WTC11 (cell line): ENCODE measurements at regions not wholly inside any gene's neighbourhood (a gene's known extent, or its start where the extent isn't known, plus 50 kb on each side); places are given as distances from the start of the nearest gene placed in this dataset.

Experiments used
- ATAC-seq: fragments of 200-7000 bp; cut with Tn5 transposase; 2 replicates; pipeline ENCODE4 v1.10.0; 2021; ENCODE audit warnings: mild to moderate bottlenecking, moderate library complexity
- CTCF ChIA-PET: fragments of 300-600 bp; sonication (Branson Sonifier 250); formaldehyde crosslinking; loops from one replicate; lab custom pipeline; 2021; ENCODE audit warnings: antibody characterized with exemption; lab: Charles Lee
- POLR2A ChIA-PET: fragments of 350-600 bp; sonication (Branson Sonifier 250); formaldehyde crosslinking; loops from one replicate; lab custom pipeline; 2021; ENCODE audit warnings: antibody characterized with exemption; lab: Charles Lee
- DNase-seq: peaks from one replicate; pipeline ENCODE4 v3.0.0; 2021; ENCODE audit warnings: low spot score
- H3K27ac Mint-ChIP-seq: 2 replicates; pipeline ENCODE4 v1.8.0; 2021; ENCODE audit warnings: mixed read lengths
- H3K27me3 Mint-ChIP-seq: 2 replicates; pipeline ENCODE4 v1.8.0; 2021; ENCODE audit warnings: low read depth, mild to moderate bottlenecking, moderate library complexity, mixed read lengths
- H3K36me3 Mint-ChIP-seq: 2 replicates; pipeline ENCODE4 v1.8.0; 2021; ENCODE audit warnings: mixed read lengths
- H3K4me1 Mint-ChIP-seq: 2 replicates; pipeline ENCODE4 v1.8.0; 2022; ENCODE audit warnings: mixed read lengths
- H3K4me3 Mint-ChIP-seq: 2 replicates; pipeline ENCODE4 v1.8.0; 2021; ENCODE audit warnings: mild to moderate bottlenecking, moderate library complexity, mixed read lengths
- H3K9me3 Mint-ChIP-seq: 2 replicates; pipeline ENCODE4 v1.8.0; 2021; ENCODE audit warnings: mixed read lengths
- CBFB ChIP-seq: sonication (generic); formaldehyde crosslinking; IDR thresholded peaks from 2 replicates; pipeline ENCODE4 v1.8.1; 2022; ENCODE audit warnings: mild to moderate bottlenecking, low read depth, missing genetic modification reagents
- E2F4 ChIP-seq: sonication (generic); formaldehyde crosslinking; IDR thresholded peaks from 2 replicates; pipeline ENCODE4 v1.8.1; 2022; ENCODE audit warnings: low read depth, mild to moderate bottlenecking, moderate library complexity, missing genetic modification reagents, borderline replicate concordance
- GABPB1 ChIP-seq: sonication (generic); formaldehyde crosslinking; IDR thresholded peaks from 2 replicates; pipeline ENCODE4 v1.8.1; 2023; ENCODE audit warnings: mild to moderate bottlenecking, missing genetic modification reagents
- GTF2I ChIP-seq: fragments of 250-450 bp; sonication (Bioruptor Pico); conservative IDR thresholded peaks from 2 replicates; pipeline ENCODE4 v1.4.0; 2021; ENCODE audit warnings: mild to moderate bottlenecking
- KAT7 ChIP-seq: sonication (generic); formaldehyde crosslinking; IDR thresholded peaks from 2 replicates; pipeline ENCODE4 v1.8.1; 2023; ENCODE audit warnings: missing genetic modification reagents, mild to moderate bottlenecking, borderline replicate concordance
- MLX ChIP-seq: sonication (generic); formaldehyde crosslinking; IDR thresholded peaks from 2 replicates; pipeline ENCODE4 v1.8.1; 2023; ENCODE audit warnings: mild to moderate bottlenecking, missing genetic modification reagents, moderate library complexity
- NFYB ChIP-seq: sonication (generic); formaldehyde crosslinking; conservative IDR thresholded peaks from 2 replicates; pipeline ENCODE4 v1.8.0; 2022; ENCODE audit warnings: low read depth, missing genetic modification reagents
- ZNF396 ChIP-seq: fragments of 250-450 bp; sonication (Bioruptor Pico); IDR thresholded peaks from 2 replicates; pipeline ENCODE4 v1.8.0; 2021; ENCODE audit warnings: mild to moderate bottlenecking, moderate library complexity, borderline replicate concordance
- ZNF425 ChIP-seq: fragments of 250-450 bp; sonication (Bioruptor Pico); conservative IDR thresholded peaks from 2 replicates; pipeline ENCODE4 v1.9.0; 2021; ENCODE audit warnings: mild to moderate bottlenecking
- ZNF671 ChIP-seq: fragments of 250-450 bp; sonication (Bioruptor Pico); IDR thresholded peaks from 2 replicates; pipeline ENCODE4 v1.8.0; 2021; ENCODE audit warnings: mild to moderate bottlenecking
- TF ChIP-seq, protein P1 (sequence below): fragments of 250-450 bp; sonication (Bioruptor Pico); IDR thresholded peaks from 2 replicates; pipeline ENCODE4 v1.9.0; 2021; ENCODE audit warnings: mild to moderate bottlenecking
- TF ChIP-seq, protein P2 (sequence below): sonication (generic); formaldehyde crosslinking; IDR thresholded peaks from 2 replicates; pipeline ENCODE4 v1.8.1; 2022; ENCODE audit warnings: mild to moderate bottlenecking, moderate library complexity, missing genetic modification reagents
- TF ChIP-seq, protein P3 (sequence below): sonication (generic); formaldehyde crosslinking; IDR thresholded peaks from 2 replicates; pipeline ENCODE4 v1.8.1; 2023; ENCODE audit warnings: mild to moderate bottlenecking, moderate library complexity, missing genetic modification reagents

- Mint-ChIP-seq H3K4me1 (peaks cover 17% of the 10 kb centered on the region), H3K4me3 (no peak overlapping the region), H3K36me3 (no peaks in the 10 kb centered on the region), H3K9me3 (peaks cover 6% of the 10 kb centered on the region), H3K27me3 (no peaks in the 10 kb centered on the region; the same call in none of the 2 replicates), H3K27ac (no peak overlapping the region)
- CTCF ChIA-PET = no interaction called here
- TF ChIP-seq NFYB (CRISPR knock-in tag) = no peak
- ATAC-seq (no peak), DNase-seq (no peak)
- POLR2A ChIA-PET = no interaction called here
These were observed 294.4 kb downstream of the BAMBI start for GRCh38 chr10:28971764-28972163.

GRCh38 chr10:28973309-28973972, 296.1 kb downstream of the BAMBI start:
- TF ChIP-seq MLX (no peak), GABPB1 (CRISPR knock-in tag) (peak; percentile 57; the same call in 1 of the 2 replicates)
- Mint-ChIP-seq H3K9me3 (peaks cover 12% of the 10 kb centered on the region), H3K27me3 (peaks cover 4% of the 10 kb centered on the region), H3K27ac (no peak overlapping the region), H3K36me3 (peaks cover 3% of the 10 kb centered on the region; the same call in 1 of the 2 replicates), H3K4me1 (peaks cover 17% of the 10 kb centered on the region), H3K4me3 (no peak overlapping the region)
- ChIA-PET CTCF (interaction anchor here (1.5 to 1.8 kb wide), 2 partner anchors 18 to 34 kb away, joined by 7 read pairs; no protein-coding TSS in a partner anchor), POLR2A (no interaction called here)
- DNase-seq = no peak
- no peak for ATAC-seq

DNA sequence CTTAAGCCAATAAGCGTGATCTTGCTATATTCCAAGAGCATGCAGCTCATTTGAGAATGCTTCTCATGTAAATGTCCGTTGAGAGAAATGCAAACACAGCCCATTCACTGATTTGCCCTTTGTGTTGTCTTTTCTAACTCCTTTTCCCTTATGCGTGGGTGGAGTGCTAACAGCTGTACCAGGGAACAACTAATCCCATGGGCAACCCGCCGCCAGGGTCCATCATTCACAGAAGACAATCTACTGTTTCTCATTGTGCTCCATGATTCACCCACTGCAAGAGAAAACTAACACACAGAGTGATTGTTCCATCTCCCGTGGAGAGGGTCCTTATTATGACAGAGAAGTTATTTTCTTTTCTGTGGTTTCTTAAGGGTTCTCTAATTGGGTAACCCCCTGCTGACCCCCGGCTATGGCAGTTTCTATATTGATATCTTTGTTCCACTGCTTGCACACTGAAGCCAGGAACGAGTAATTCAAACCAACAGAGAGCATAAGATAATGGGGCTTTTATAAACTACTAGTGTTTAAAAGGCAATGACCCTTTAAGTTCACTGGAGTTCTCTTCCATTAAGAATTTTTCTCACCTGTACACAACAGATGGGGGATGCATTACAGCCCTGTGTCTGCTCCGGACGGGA, 298.7 kb downstream of the BAMBI start:
- ATAC-seq = peak; percentile 28; the same call in 1 of the 2 replicates
- Mint-ChIP-seq H3K4me3 (no peak overlapping the region), H3K27ac (no peak overlapping the region), H3K27me3 (peaks cover 4% of the 10 kb centered on the region), H3K4me1 (peaks cover 17% of the 10 kb centered on the region), H3K36me3 (peaks cover 3% of the 10 kb centered on the region; the same call in 1 of the 2 replicates), H3K9me3 (peaks cover 12% of the 10 kb centered on the region)
- CTCF ChIA-PET = interaction anchor here (0.7 kb wide), 1 partner anchor 312 kb away, joined by 3 read pairs; no protein-coding TSS in a partner anchor
- DNase-seq = no peak
- POLR2A ChIA-PET = no interaction called here
- TF ChIP-seq, protein P1, sequence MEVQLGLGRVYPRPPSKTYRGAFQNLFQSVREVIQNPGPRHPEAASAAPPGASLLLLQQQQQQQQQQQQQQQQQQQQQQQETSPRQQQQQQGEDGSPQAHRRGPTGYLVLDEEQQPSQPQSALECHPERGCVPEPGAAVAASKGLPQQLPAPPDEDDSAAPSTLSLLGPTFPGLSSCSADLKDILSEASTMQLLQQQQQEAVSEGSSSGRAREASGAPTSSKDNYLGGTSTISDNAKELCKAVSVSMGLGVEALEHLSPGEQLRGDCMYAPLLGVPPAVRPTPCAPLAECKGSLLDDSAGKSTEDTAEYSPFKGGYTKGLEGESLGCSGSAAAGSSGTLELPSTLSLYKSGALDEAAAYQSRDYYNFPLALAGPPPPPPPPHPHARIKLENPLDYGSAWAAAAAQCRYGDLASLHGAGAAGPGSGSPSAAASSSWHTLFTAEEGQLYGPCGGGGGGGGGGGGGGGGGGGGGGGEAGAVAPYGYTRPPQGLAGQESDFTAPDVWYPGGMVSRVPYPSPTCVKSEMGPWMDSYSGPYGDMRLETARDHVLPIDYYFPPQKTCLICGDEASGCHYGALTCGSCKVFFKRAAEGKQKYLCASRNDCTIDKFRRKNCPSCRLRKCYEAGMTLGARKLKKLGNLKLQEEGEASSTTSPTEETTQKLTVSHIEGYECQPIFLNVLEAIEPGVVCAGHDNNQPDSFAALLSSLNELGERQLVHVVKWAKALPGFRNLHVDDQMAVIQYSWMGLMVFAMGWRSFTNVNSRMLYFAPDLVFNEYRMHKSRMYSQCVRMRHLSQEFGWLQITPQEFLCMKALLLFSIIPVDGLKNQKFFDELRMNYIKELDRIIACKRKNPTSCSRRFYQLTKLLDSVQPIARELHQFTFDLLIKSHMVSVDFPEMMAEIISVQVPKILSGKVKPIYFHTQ (CRISPR knock-in tag) = no peak
- TF ChIP-seq ZNF671 (CRISPR knock-in tag) (no peak), ZNF396 (CRISPR knock-in tag) (no peak), GTF2I (CRISPR knock-in tag) (no peak), KAT7 (CRISPR knock-in tag) (no peak)
- TF ChIP-seq, protein P2, sequence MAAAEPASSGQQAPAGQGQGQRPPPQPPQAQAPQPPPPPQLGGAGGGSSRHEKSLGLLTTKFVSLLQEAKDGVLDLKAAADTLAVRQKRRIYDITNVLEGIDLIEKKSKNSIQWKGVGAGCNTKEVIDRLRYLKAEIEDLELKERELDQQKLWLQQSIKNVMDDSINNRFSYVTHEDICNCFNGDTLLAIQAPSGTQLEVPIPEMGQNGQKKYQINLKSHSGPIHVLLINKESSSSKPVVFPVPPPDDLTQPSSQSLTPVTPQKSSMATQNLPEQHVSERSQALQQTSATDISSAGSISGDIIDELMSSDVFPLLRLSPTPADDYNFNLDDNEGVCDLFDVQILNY (CRISPR knock-in tag) = no peak

DNA sequence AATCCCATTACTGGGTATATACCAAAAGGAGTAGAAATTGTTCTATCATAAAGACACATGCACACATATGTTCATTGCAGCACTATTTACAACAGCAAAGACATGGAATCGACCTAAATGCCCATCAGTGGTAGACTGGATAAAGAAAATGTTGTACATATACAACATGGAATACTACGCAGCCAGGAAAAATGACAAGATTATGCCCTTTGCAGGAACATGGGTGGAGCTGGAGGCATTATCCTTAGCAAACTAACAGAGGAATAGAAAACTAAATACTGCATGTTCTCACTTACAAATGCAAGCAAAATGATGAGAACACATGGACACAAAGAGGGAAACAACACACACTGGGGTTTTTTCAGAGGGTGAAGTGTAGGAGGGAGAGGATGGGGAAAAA, 300.2 kb downstream of the BAMBI start:
- Mint-ChIP-seq H3K9me3 (peaks cover 12% of the 10 kb centered on the region), H3K27ac (no peak overlapping the region), H3K27me3 (peaks cover 4% of the 10 kb centered on the region), H3K4me3 (no peak overlapping the region), H3K4me1 (peaks cover 16% of the 10 kb centered on the region), H3K36me3 (peaks cover 3% of the 10 kb centered on the region; the same call in 1 of the 2 replicates)
- POLR2A ChIA-PET = no interaction called here
- ATAC-seq (no peak), DNase-seq (no peak)
- CTCF ChIA-PET = interaction anchor here (0.8 kb wide), 1 partner anchor 314 kb away, joined by 4 read pairs; no protein-coding TSS in a partner anchor
- TF ChIP-seq ZNF425 = no peak
- TF ChIP-seq, protein P3, sequence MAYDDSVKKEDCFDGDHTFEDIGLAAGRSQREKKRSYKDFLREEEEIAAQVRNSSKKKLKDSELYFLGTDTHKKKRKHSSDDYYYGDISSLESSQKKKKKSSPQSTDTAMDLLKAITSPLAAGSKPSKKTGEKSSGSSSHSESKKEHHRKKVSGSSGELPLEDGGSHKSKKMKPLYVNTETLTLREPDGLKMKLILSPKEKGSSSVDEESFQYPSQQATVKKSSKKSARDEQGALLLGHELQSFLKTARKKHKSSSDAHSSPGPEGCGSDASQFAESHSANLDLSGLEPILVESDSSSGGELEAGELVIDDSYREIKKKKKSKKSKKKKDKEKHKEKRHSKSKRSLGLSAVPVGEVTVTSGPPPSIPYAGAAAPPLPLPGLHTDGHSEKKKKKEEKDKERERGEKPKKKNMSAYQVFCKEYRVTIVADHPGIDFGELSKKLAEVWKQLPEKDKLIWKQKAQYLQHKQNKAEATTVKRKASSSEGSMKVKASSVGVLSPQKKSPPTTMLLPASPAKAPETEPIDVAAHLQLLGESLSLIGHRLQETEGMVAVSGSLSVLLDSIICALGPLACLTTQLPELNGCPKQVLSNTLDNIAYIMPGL = no peak
- TF ChIP-seq E2F4 = no peak
- TF ChIP-seq CBFB (CRISPR knock-in tag) = no peak
